ENCODE measurements at regions not wholly inside any gene's neighbourhood (a gene's known extent, or its start where the extent isn't known, plus 50 kb on each side); places are given as distances from the start of the nearest gene placed in this dataset.

DNA sequence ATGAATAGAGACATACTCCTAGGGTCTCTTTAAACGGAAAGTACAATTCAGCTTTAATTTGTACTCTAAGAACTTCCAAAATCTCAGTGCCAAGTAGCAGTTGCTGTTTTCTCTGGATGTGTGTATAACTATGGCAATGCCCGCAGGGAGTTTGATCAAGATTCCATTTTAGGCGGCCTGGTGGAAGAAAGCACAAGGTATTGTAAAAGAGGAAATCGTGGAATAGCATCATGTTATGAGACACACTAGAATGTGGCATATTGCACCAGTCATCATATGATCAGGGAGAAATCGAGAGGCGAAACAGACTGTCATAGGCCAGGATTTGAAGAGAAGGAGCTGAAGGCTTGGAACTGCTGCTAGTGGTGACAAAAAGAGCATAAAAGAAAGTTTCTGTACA, 316.2 kb upstream of the FMN2 start:
- TF ChIP-seq, protein P1, sequence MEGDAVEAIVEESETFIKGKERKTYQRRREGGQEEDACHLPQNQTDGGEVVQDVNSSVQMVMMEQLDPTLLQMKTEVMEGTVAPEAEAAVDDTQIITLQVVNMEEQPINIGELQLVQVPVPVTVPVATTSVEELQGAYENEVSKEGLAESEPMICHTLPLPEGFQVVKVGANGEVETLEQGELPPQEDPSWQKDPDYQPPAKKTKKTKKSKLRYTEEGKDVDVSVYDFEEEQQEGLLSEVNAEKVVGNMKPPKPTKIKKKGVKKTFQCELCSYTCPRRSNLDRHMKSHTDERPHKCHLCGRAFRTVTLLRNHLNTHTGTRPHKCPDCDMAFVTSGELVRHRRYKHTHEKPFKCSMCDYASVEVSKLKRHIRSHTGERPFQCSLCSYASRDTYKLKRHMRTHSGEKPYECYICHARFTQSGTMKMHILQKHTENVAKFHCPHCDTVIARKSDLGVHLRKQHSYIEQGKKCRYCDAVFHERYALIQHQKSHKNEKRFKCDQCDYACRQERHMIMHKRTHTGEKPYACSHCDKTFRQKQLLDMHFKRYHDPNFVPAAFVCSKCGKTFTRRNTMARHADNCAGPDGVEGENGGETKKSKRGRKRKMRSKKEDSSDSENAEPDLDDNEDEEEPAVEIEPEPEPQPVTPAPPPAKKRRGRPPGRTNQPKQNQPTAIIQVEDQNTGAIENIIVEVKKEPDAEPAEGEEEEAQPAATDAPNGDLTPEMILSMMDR (conservative IDR thresholded peaks at IDR 0.05), result no peak
- no peak for TF ChIP-seq EZH2 (IDR thresholded peaks at IDR 0.05; ENCODE audit: low read depth)

All from PC-9 (cell line).